ENCODE measurements at regions not wholly inside any gene's neighbourhood (a gene's known extent, or its start where the extent isn't known, plus 50 kb on each side); places are given as distances from the start of the nearest gene placed in this dataset.

DNA sequence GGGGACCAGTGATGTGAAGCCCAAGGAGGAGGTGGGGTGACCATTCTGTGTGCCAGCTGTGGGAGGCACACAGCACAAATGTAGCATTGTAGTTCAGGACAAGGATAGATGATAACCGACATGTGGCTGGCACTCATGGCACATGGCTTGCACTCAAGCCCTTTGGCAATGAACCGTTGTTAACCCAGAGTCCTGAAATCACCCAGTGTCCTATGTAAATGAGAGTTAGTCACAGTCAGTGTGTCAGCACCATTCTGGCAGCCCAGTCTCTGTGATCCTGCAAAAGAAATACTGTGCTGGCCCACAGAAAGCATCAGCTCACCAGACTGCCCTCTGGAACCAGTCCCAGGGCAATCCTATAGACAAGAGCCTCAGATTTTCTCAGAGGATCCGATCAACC, 339.3 kb downstream of the MID1IP1 start:
- DNase-seq (ENCODE audit: insufficient read length, low spot score) = no peak
- no peak for FAIRE-seq
- no peak for TF ChIP-seq CTCF (IDR thresholded peaks at IDR 0.05; ENCODE audit: insufficient read depth, missing control alignments)

- no peak for DNase-seq (ENCODE audit: insufficient read length, low spot score)
- TF ChIP-seq CTCF (IDR thresholded peaks at IDR 0.05; ENCODE audit: insufficient read depth, missing control alignments) = no peak
- FAIRE-seq = no peak
Observed at GRCh38 chrX:39144323-39144722, 343.1 kb downstream of the MID1IP1 start.

- DNase-seq (ENCODE audit: insufficient read length, low spot score) = no peak
- no peak for FAIRE-seq
- no peak for TF ChIP-seq CTCF (IDR thresholded peaks at IDR 0.05; ENCODE audit: insufficient read depth, missing control alignments)
Observed at GRCh38 chrX:39144956-39145355, 343.7 kb downstream of the MID1IP1 start.

- FAIRE-seq (no peak), DNase-seq (ENCODE audit: insufficient read length, low spot score) (no peak)
- TF ChIP-seq CTCF (IDR thresholded peaks at IDR 0.05; ENCODE audit: insufficient read depth, missing control alignments) = no peak
Observed at GRCh38 chrX:39145859-39146258, 344.6 kb downstream of the MID1IP1 start.

- no peak for DNase-seq (ENCODE audit: insufficient read length, low spot score)
- FAIRE-seq = no peak
Observed at GRCh38 chrX:39149761-39150160, 348.5 kb downstream of the MID1IP1 start.

GRCh38 chrX:39150220-39150619, 349.0 kb downstream of the MID1IP1 start:
- DNase-seq (ENCODE audit: insufficient read length, low spot score) (no peak), FAIRE-seq (no peak)
- no peak for TF ChIP-seq CTCF (IDR thresholded peaks at IDR 0.05; ENCODE audit: insufficient read depth, missing control alignments)

More at GRCh38 chrX:39149761-39150160, 348.5 kb downstream of the MID1IP1 start:
- TF ChIP-seq CTCF (IDR thresholded peaks at IDR 0.05; ENCODE audit: insufficient read depth, missing control alignments) = peak; percentile 49

GRCh38 chrX:39150621-39151020, 349.4 kb downstream of the MID1IP1 start:
- TF ChIP-seq CTCF (IDR thresholded peaks at IDR 0.05; ENCODE audit: insufficient read depth, missing control alignments) = no peak
- no peak for FAIRE-seq
- DNase-seq (ENCODE audit: insufficient read length, low spot score) = no peak
